GM12891 (cell line): ENCODE measurements at regions not wholly inside any gene's neighbourhood (a gene's known extent, or its start where the extent isn't known, plus 50 kb on each side); places are given as distances from the start of the nearest gene placed in this dataset.

Experiments used
- DNase-seq: peaks from one replicate; pipeline ENCODE4 v3.0.0; 2011; ENCODE audit warnings: low spot score; ENCODE audit not compliant: insufficient read length
- FAIRE-seq: peaks from 2 replicates; lab custom pipeline; 2011; peaks lifted over from hg19 to GRCh38; lab: Jason Lieb, UNC
- PAX5 ChIP-seq: IDR thresholded peaks from 2 replicates; pipeline ENCODE4 v1.6.1; 2011; ENCODE audit warnings: low read length, moderate library complexity, mild to moderate bottlenecking; ENCODE audit not compliant: insufficient read depth, severe bottlenecking
- POLR2A ChIP-seq: IDR thresholded peaks from 2 replicates; pipeline ENCODE4 v1.6.1; 2011; ENCODE audit warnings: low read depth, low read length, control low read depth
- POLR2AphosphoS5 ChIP-seq: IDR thresholded peaks from 2 replicates; pipeline ENCODE4 v1.6.1; 2011; ENCODE audit warnings: low read depth, low read length, control low read depth
- POU2F2 ChIP-seq: IDR thresholded peaks from 2 replicates; pipeline ENCODE4 v1.6.1; 2011; ENCODE audit warnings: low read depth, mild to moderate bottlenecking, control low read depth, low read length, moderate library complexity
- SPI1 ChIP-seq: IDR thresholded peaks from 2 replicates; pipeline ENCODE4 v1.6.1; 2011; ENCODE audit warnings: low read depth, low read length, control low read depth
- TAF1 ChIP-seq: IDR thresholded peaks from 2 replicates; pipeline ENCODE4 v1.6.1; 2011; ENCODE audit warnings: low read depth, low read length, control low read depth

GRCh38 chr12:94025068-94025467 lies 123.3 kb upstream of the PLXNC1 start:
- DNase-seq (no peak), FAIRE-seq (no peak)
- no peak for TF ChIP-seq PAX5

- FAIRE-seq (no peak), DNase-seq (no peak)
- TF ChIP-seq POLR2AphosphoS5 (no peak), POLR2A (no peak), SPI1 (no peak), PAX5 (no peak), TAF1 (no peak), POU2F2 (no peak)
Observed at GRCh38 chr12:94025756-94026155, 122.6 kb upstream of the PLXNC1 start.

GRCh38 chr12:94026596-94026995 lies 121.8 kb upstream of the PLXNC1 start:
- TF ChIP-seq POLR2AphosphoS5 (no peak), SPI1 (no peak), POU2F2 (no peak), PAX5 (no peak), POLR2A (no peak), TAF1 (no peak)
- FAIRE-seq (no peak), DNase-seq (no peak)

GRCh38 chr12:94027561-94027960 lies 120.8 kb upstream of the PLXNC1 start:
- TF ChIP-seq POU2F2 (no peak), POLR2AphosphoS5 (no peak), PAX5 (no peak), SPI1 (no peak), TAF1 (no peak), POLR2A (no peak)
- DNase-seq (no peak), FAIRE-seq (no peak)

- TF ChIP-seq POLR2A (no peak), SPI1 (no peak), PAX5 (no peak), POU2F2 (no peak)
- FAIRE-seq (no peak), DNase-seq (no peak)
Observed at GRCh38 chr12:94031763-94032162, 116.6 kb upstream of the PLXNC1 start.

- FAIRE-seq (no peak), DNase-seq (no peak)
- TF ChIP-seq SPI1: no peak
- TF ChIP-seq TAF1: no peak
- TF ChIP-seq POLR2AphosphoS5: no peak
- no peak for TF ChIP-seq POLR2A
Observed at GRCh38 chr12:94032368-94032767, 116.0 kb upstream of the PLXNC1 start.

- no peak for FAIRE-seq
- no peak for DNase-seq
- TF ChIP-seq POU2F2: no peak
- no peak for TF ChIP-seq POLR2A
- no peak for TF ChIP-seq SPI1
- no peak for TF ChIP-seq POLR2AphosphoS5
- no peak for TF ChIP-seq TAF1
- no peak for TF ChIP-seq PAX5
Observed at GRCh38 chr12:94033101-94033500, 115.3 kb upstream of the PLXNC1 start.

GRCh38 chr12:94033784-94034183 lies 114.6 kb upstream of the PLXNC1 start:
- TF ChIP-seq SPI1 (no peak), POLR2A (no peak), PAX5 (no peak), POLR2AphosphoS5 (no peak), POU2F2 (no peak), TAF1 (no peak)
- FAIRE-seq: no peak

GRCh38 chr12:94037444-94037843 lies 110.9 kb upstream of the PLXNC1 start:
- FAIRE-seq (no peak), DNase-seq (no peak)
- TF ChIP-seq SPI1 (no peak), POU2F2 (no peak)

More at GRCh38 chr12:94033784-94034183, 114.6 kb upstream of the PLXNC1 start:
- no peak for DNase-seq

GRCh38 chr12:94038605-94039004 lies 109.8 kb upstream of the PLXNC1 start:
- no peak for FAIRE-seq

GRCh38 chr12:94039199-94039840 lies 109.1 kb upstream of the PLXNC1 start:
- no peak for TF ChIP-seq POLR2A
- TF ChIP-seq TAF1: no peak
- TF ChIP-seq SPI1: no peak
- TF ChIP-seq POU2F2: no peak
- no peak for TF ChIP-seq PAX5
- TF ChIP-seq POLR2AphosphoS5: no peak
- DNase-seq (no peak), FAIRE-seq (no peak)

More at GRCh38 chr12:94038605-94039004, 109.8 kb upstream of the PLXNC1 start:
- DNase-seq: no peak
- no peak for TF ChIP-seq POU2F2
- no peak for TF ChIP-seq SPI1
- TF ChIP-seq PAX5: no peak
- no peak for TF ChIP-seq TAF1
